Peyer's patch (tissue), 4 donors: ENCODE measurements at regions not wholly inside any gene's neighbourhood (a gene's known extent, or its start where the extent isn't known, plus 50 kb on each side); places are given as distances from the start of the nearest gene placed in this dataset.

Source experiments
- DNase-seq, 3 donors: peaks; one replicate each; pipeline ENCODE4 v3.0.0-alpha.2; 2017 to 2019
- H3K27ac ChIP-seq, 4 donors: fragments of 200-600 bp; sonication (generic); one replicate each; pipeline ENCODE4 v1.5.1; 2016 to 2019
- H3K27me3 ChIP-seq, 2 donors: fragments of 200-600 bp; sonication (generic); one replicate each; pipeline ENCODE4 v1.5.1; 2019
- H3K36me3 ChIP-seq, 3 donors: fragments of 200-600 bp; sonication (generic); one replicate each; pipeline ENCODE4 v1.5.1; 2016 to 2019
- H3K4me1 ChIP-seq, 4 donors: fragments of 200-600 bp; sonication (generic); one replicate each; pipeline ENCODE4 v1.5.1; 2016 to 2019
- H3K4me3 ChIP-seq, 4 donors: fragments of 200-600 bp; sonication (generic); 1 replicate in 3 of 4; 2 replicates in 1 of 4; pipeline ENCODE4 v1.5.1; 2016 to 2019; ENCODE audit warnings: mild to moderate bottlenecking in 1 of 4
- H3K9me3 ChIP-seq, 4 donors: fragments of 200-600 bp; sonication (generic); one replicate each; pipeline ENCODE4 v1.5.1; 2016 to 2019; ENCODE audit warnings: mild to moderate bottlenecking in 1 of 4
- POLR2A ChIP-seq, 2 donors: fragments of 450-650 bp; IDR thresholded peaks; one replicate each; pipeline ENCODE4 v1.5.1; 2017; ENCODE audit warnings: antibody characterized with exemption in 2 of 2, mild to moderate bottlenecking in 2 of 2, moderate library complexity in 2 of 2
- TF ChIP-seq, protein P1 (sequence below), 6 experiments: fragments of 450-650 bp in 4 of 6; fragments of 200-600 bp in 2 of 6; sonication (generic) in 1 of 6; IDR thresholded peaks; one replicate each; pipeline ENCODE4 v1.5.1; 2017 to 2019; ENCODE audit warnings: antibody characterized with exemption in 6 of 6, mild to moderate bottlenecking in 3 of 6, moderate library complexity in 1 of 6

DNA sequence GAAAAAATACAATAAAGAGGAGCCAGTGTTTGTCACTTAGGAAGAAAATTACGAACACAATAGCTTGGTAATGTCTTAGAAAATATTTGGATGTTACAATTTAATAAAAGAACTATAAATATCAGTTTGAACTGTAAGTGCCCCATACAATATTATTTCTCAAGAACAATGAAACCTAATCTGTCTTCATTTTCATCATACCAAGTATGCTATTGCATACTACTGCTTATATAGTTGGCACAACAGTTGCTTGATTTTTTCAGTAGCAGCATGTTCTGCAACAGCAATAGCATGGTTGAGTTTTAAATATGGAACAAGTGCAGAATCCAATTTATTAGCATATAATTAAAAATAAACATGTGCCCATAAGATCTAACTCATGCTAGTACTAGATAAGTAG, 564.6 kb downstream of the C12orf50 start:
- H3K4me1 ChIP-seq: no peaks in the 10 kb centered on the region
- H3K4me3 ChIP-seq: no peak overlapping the region
- H3K27me3 ChIP-seq: no peaks in the 10 kb centered on the region
- no peak overlapping the region for H3K27ac ChIP-seq
- no peaks in the 10 kb centered on the region for H3K9me3 ChIP-seq
- H3K36me3 ChIP-seq: no peaks in the 10 kb centered on the region
- TF ChIP-seq, protein P1, sequence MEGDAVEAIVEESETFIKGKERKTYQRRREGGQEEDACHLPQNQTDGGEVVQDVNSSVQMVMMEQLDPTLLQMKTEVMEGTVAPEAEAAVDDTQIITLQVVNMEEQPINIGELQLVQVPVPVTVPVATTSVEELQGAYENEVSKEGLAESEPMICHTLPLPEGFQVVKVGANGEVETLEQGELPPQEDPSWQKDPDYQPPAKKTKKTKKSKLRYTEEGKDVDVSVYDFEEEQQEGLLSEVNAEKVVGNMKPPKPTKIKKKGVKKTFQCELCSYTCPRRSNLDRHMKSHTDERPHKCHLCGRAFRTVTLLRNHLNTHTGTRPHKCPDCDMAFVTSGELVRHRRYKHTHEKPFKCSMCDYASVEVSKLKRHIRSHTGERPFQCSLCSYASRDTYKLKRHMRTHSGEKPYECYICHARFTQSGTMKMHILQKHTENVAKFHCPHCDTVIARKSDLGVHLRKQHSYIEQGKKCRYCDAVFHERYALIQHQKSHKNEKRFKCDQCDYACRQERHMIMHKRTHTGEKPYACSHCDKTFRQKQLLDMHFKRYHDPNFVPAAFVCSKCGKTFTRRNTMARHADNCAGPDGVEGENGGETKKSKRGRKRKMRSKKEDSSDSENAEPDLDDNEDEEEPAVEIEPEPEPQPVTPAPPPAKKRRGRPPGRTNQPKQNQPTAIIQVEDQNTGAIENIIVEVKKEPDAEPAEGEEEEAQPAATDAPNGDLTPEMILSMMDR (IDR thresholded peaks at IDR 0.05): no peak
- no peak for TF ChIP-seq POLR2A (IDR thresholded peaks at IDR 0.05)
- no peak for DNase-seq

DNA sequence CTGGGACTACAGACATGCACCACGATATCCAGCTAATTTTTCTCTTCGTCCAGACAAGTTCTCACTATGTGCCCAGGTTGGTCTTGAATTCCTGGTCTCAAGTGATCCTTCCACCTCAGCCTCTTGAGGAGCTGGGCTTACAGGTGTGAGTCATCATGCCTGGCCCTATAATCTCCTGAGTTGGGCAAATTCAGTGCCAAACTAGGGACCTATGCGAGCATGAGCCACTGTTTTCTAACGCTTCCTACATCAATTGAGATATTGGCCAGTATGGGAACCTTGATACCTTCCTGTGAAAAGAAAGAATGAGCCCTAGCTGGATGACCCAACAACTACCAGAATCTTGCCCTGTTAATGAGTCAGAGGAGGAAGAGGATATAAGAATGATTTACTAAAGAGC, 585.2 kb downstream of the C12orf50 start:
- Histone ChIP-seq H3K4me3 (no peak overlapping the region), H3K4me1 (no peaks in the 10 kb centered on the region), H3K9me3 (no peaks in the 10 kb centered on the region), H3K27ac (no peak overlapping the region), H3K36me3 (no peaks in the 10 kb centered on the region), H3K27me3 (no peaks in the 10 kb centered on the region)
- TF ChIP-seq, protein P1 (IDR thresholded peaks at IDR 0.05): no peak
- DNase-seq: no peak

DNA sequence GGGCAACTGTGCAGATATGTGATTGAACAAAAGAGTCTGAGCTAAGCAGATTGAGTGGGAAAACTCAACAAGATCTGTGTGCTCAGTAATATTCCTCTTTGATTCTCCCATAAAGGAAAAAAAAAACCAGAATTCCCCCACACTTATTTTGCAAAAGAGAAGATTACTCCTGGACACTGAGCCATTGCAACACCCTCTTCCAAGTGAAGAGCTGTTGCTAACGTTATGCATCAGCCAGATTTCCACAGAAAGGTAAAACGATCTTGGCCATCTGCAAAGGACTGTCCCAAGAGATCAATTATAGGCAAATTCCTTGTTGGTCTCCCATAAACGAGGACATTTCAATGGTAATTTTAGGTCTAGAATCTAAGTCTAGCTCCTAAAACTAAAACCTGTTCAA, 587.7 kb downstream of the C12orf50 start:
- no peak overlapping the region for H3K27ac ChIP-seq
- H3K36me3 ChIP-seq: no peaks in the 10 kb centered on the region
- no peak overlapping the region for H3K4me3 ChIP-seq
- H3K27me3 ChIP-seq: no peaks in the 10 kb centered on the region
- DNase-seq: no peak
- no peak for TF ChIP-seq POLR2A (IDR thresholded peaks at IDR 0.05)
- TF ChIP-seq, protein P1 (IDR thresholded peaks at IDR 0.05): no peak
- no peaks in the 10 kb centered on the region for H3K4me1 ChIP-seq
- H3K9me3 ChIP-seq: no peaks in the 10 kb centered on the region

DNA sequence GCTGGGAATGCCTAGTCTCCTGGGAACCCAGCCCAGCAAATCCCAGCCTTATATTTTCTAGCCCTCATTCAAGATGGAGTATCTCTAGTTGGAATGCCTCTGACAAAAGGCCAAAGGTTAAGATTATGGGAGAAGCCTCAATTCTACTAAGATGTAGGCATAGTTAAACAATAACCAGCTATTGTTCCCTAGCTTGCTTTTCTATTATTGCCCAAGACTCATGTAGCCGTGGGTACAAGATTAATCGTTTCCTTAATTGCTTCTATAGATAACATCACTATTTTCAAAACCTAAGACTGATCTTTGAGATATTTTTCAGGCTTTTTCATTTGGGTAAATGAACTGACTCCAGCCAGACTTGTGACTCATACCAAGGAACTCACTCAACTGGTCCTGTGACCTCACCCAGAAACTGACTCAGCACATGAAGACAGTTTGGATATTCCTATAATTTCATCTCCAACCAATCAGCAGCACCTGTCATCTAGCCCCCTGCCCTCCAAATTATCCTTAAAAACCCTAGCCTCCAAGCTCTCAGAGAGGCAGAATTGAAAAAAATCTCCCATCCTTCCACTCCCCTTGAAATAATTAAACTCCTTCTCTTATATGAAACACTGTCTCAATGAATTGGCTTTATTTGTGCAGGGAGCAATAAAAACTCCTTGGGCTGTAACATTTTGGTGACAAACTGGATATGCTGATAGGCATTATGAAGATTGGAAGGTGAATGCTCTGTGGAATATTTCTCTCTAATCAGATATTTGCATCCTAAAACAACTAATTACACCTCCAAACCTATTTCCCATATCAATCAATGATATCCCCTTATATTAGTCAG, 589.0 kb downstream of the C12orf50 start:
- no peaks in the 10 kb centered on the region for H3K36me3 ChIP-seq
- H3K27ac ChIP-seq: peak overlapping the region in 1 of 4 donors; percentile 56
- DNase-seq: peak in 1 of 3 donors; percentile 77
- no peaks in the 10 kb centered on the region for H3K27me3 ChIP-seq
- TF ChIP-seq, protein P1 (IDR thresholded peaks at IDR 0.05): no peak
- TF ChIP-seq POLR2A (IDR thresholded peaks at IDR 0.05): no peak
- no peaks in the 10 kb centered on the region for H3K9me3 ChIP-seq
- H3K4me3 ChIP-seq: no peak overlapping the region
- H3K4me1 ChIP-seq: no peaks in the 10 kb centered on the region

DNA sequence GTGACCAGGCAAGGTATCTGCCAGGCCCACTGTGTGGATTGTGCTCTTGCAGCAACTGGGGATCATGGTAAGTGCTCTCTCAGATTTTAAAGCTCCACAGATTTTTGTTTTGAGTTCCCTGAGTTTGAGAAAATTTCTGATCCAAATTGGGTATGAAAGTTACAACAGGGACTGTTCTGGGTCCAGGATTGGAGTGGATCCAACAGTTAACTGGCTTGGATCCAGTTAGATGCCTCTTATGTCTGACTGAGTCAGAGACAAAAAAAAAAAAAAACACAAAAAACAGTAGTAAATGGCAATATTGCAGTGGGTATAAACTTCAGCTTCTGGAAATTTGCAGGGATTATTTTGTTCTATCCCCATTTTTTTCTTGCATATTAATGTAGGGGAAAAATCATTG, 598.8 kb downstream of the C12orf50 start:
- Histone ChIP-seq H3K9me3 (peaks cover 0 to 6% (median 0%) of the 10 kb centered on the region in 4 donors), H3K4me3 (no peak overlapping the region), H3K36me3 (no peaks in the 10 kb centered on the region), H3K4me1 (no peaks in the 10 kb centered on the region), H3K27me3 (no peaks in the 10 kb centered on the region), H3K27ac (no peak overlapping the region)
- TF ChIP-seq, protein P1 (IDR thresholded peaks at IDR 0.05): no peak
- no peak for TF ChIP-seq POLR2A (IDR thresholded peaks at IDR 0.05)
- no peak for DNase-seq
